Smooth muscle cell (in vitro differentiated cells): ENCODE measurements at regions not wholly inside any gene's neighbourhood (a gene's known extent, or its start where the extent isn't known, plus 50 kb on each side); places are given as distances from the start of the nearest gene placed in this dataset.

Source experiments
- DNase-seq: peaks from one replicate; lab custom pipeline; 2025; ENCODE audit not compliant: unreplicated experiment; lab: John Stamatoyannopoulos, UW
- H2AFZ ChIP-seq: fragments of 200-600 bp; sonication (generic); 2 replicates; pipeline ENCODE4 v1.6.0; 2016; ENCODE audit warnings: antibody characterized with exemption, low read depth, mild to moderate bottlenecking
- H3F3A ChIP-seq: fragments of 200-600 bp; sonication (generic); 2 replicates; pipeline ENCODE4 v1.6.0; 2017; ENCODE audit warnings: antibody characterized with exemption, low read depth
- H3K27ac ChIP-seq: fragments of 200-600 bp; sonication (generic); 2 replicates; pipeline ENCODE4 v1.5.1; 2016; ENCODE audit warnings: low read depth, mild to moderate bottlenecking
- H3K27me3 ChIP-seq: fragments of 200-600 bp; sonication (generic); 2 replicates; pipeline ENCODE4 v1.6.1; 2016; ENCODE audit warnings: low read depth, mild to moderate bottlenecking
- H3K36me3 ChIP-seq: fragments of 200-600 bp; sonication (generic); 2 replicates; pipeline ENCODE4 v1.5.1; 2016; ENCODE audit warnings: low read depth
- H3K4me1 ChIP-seq: fragments of 200-600 bp; sonication (generic); 2 replicates; pipeline ENCODE4 v1.5.1; 2016; ENCODE audit warnings: low read depth
- H3K4me2 ChIP-seq: fragments of 200-600 bp; sonication (generic); 2 replicates; pipeline ENCODE4 v1.6.0; 2016; ENCODE audit warnings: mild to moderate bottlenecking
- H3K4me3 ChIP-seq: fragments of 200-600 bp; sonication (generic); 2 replicates; pipeline ENCODE4 v1.5.1; 2016; ENCODE audit warnings: mild to moderate bottlenecking
- H3K79me2 ChIP-seq: fragments of 200-600 bp; sonication (generic); 2 replicates; pipeline ENCODE4 v1.6.0; 2016; ENCODE audit warnings: low read depth, mild to moderate bottlenecking
- H3K9ac ChIP-seq: fragments of 200-600 bp; sonication (generic); 2 replicates; pipeline ENCODE4 v1.6.0; 2016; ENCODE audit warnings: low read depth
- H3K9me3 ChIP-seq: fragments of 200-600 bp; sonication (generic); replicated peaks from 2 replicates; pipeline ENCODE4 v1.5.1; 2016; ENCODE audit warnings: low read depth
- H4K20me1 ChIP-seq: fragments of 200-600 bp; sonication (generic); 2 replicates; pipeline ENCODE4 v1.6.0; 2016; ENCODE audit warnings: low read depth
- CTCF ChIP-seq: fragments of 200-600 bp; sonication (generic); IDR thresholded peaks from 2 replicates; pipeline ENCODE4 v1.5.1; 2017; ENCODE audit warnings: borderline replicate concordance, mild to moderate bottlenecking, antibody characterized with exemption; ENCODE audit not compliant: insufficient read depth, poor library complexity, severe bottlenecking
- WGBS: methylation state at CpG from one replicate; pipeline ENCODE4 v1.1.7; 2016; ENCODE audit warnings: low lambda C conversion rate; 5-methylcytosine and 5-hydroxymethylcytosine counted together

GRCh38 chr11:115674176-115674936 is 170.1 kb upstream of the CADM1 start:
- TF ChIP-seq CTCF: no peak
- Histone ChIP-seq H3K79me2 (no peaks in the 10 kb centered on the region), H3K4me1 (peaks cover 46% of the 10 kb centered on the region), H3K36me3 (no peaks in the 10 kb centered on the region), H3F3A (peaks cover 27% of the 10 kb centered on the region), H2AFZ (peak overlapping the region; percentile 49), H3K4me2 (peak overlapping the region; percentile 77), H3K4me3 (no peak overlapping the region), H4K20me1 (no peaks in the 10 kb centered on the region), H3K27ac (peak overlapping the region; percentile 80), H3K27me3 (no peaks in the 10 kb centered on the region), H3K9me3 (no peaks in the 10 kb centered on the region), H3K9ac (peak overlapping the region; percentile 47)
- DNase-seq: no peak
- WGBS: 49% methylated on average over 16 of the region's 16 CpGs

GRCh38 chr11:115673720-115674119 is 169.5 kb upstream of the CADM1 start:
- Histone ChIP-seq H3K4me2 (peak overlapping the region; percentile 77), H3K4me1 (peaks cover 46% of the 10 kb centered on the region), H3F3A (peaks cover 27% of the 10 kb centered on the region), H4K20me1 (no peaks in the 10 kb centered on the region), H3K27ac (peak overlapping the region; percentile 80), H2AFZ (no peak overlapping the region), H3K27me3 (no peaks in the 10 kb centered on the region), H3K9ac (no peak overlapping the region), H3K4me3 (no peak overlapping the region), H3K36me3 (no peaks in the 10 kb centered on the region), H3K9me3 (no peaks in the 10 kb centered on the region), H3K79me2 (no peaks in the 10 kb centered on the region)
- DNase-seq: no peak
- 100% methylated on average over 3 of the region's 3 CpGs for WGBS
- no peak for TF ChIP-seq CTCF

GRCh38 chr11:115672999-115673411 is 168.8 kb upstream of the CADM1 start:
- Histone ChIP-seq H2AFZ (no peak overlapping the region), H3K9ac (no peak overlapping the region), H3K4me3 (no peak overlapping the region), H4K20me1 (no peaks in the 10 kb centered on the region), H3K4me1 (peaks cover 46% of the 10 kb centered on the region), H3K27me3 (no peaks in the 10 kb centered on the region), H3K27ac (peak overlapping the region; percentile 56), H3F3A (peaks cover 27% of the 10 kb centered on the region), H3K79me2 (no peaks in the 10 kb centered on the region), H3K36me3 (no peaks in the 10 kb centered on the region), H3K4me2 (peak overlapping the region; percentile 16), H3K9me3 (no peaks in the 10 kb centered on the region)
- 58% methylated on average over 4 of the region's 4 CpGs for WGBS
- no peak for DNase-seq
- no peak for TF ChIP-seq CTCF

GRCh38 chr11:115672412-115672811 is 168.2 kb upstream of the CADM1 start:
- H3F3A ChIP-seq: peaks cover 27% of the 10 kb centered on the region
- no peaks in the 10 kb centered on the region for H3K9me3 ChIP-seq
- no peak overlapping the region for H3K9ac ChIP-seq
- TF ChIP-seq CTCF: no peak
- WGBS: 94% methylated on average over 7 of the region's 7 CpGs
- H3K4me2 ChIP-seq: no peak overlapping the region
- DNase-seq: no peak
- no peaks in the 10 kb centered on the region for H4K20me1 ChIP-seq
- H3K36me3 ChIP-seq: no peaks in the 10 kb centered on the region
- H3K4me1 ChIP-seq: peaks cover 44% of the 10 kb centered on the region
- no peak overlapping the region for H3K4me3 ChIP-seq
- no peaks in the 10 kb centered on the region for H3K27me3 ChIP-seq
- H3K27ac ChIP-seq: no peak overlapping the region
- no peaks in the 10 kb centered on the region for H3K79me2 ChIP-seq
- no peak overlapping the region for H2AFZ ChIP-seq
